ENCODE measurements at regions not wholly inside any gene's neighbourhood (a gene's known extent, or its start where the extent isn't known, plus 50 kb on each side); places are given as distances from the start of the nearest gene placed in this dataset.

DNA sequence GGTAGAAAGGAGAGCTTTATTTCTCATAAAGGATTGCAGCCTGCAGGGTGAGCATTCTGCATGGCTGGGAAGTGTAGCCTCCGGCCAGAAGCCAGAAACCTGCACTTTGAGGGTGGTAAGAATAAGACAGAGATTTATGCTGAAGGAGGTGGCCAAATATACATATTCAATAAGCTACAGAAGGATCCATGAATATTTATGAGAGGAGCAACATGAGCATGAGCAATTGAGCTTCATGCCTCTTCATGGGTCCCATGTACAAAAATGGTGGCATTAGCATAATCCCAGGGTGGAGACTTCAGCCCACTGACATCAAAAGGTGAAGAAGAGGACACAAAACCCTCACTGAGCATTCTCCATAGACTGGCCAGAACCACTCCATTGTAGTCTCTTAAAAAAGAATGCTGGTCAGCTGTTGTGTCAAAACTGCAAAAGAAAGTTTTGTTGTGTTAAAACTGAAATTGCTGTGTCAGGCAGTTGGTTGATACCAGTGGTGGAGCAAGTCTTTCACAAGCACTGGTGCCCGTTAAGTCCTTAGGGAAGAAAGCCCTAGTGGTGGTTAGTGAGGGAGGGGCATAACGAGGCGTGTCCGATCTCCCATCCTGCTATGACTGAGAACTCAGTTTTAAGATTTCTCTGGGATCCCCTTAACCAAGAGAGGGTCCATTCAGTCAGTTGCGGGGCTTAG is 160.8 kb upstream of the MAP1B start:
- H3K4me1 Mint-ChIP-seq (ENCODE audit: low read depth): no peaks in the 10 kb centered on the region
- intact Hi-C loops (cut with micrococcal nuclease): no loop called here
- H3K36me3 Mint-ChIP-seq (ENCODE audit: low read depth): no peaks in the 10 kb centered on the region
- peaks cover 3% of the 10 kb centered on the region for H3K9me3 Mint-ChIP-seq
- H3K27ac Mint-ChIP-seq: no peak overlapping the region
- no peak for DNase-seq
- H3K4me3 Mint-ChIP-seq: no peak overlapping the region
- CTCF ChIA-PET: no interaction called here
- H3K27me3 Mint-ChIP-seq (ENCODE audit: low read depth): no peaks in the 10 kb centered on the region

DNA sequence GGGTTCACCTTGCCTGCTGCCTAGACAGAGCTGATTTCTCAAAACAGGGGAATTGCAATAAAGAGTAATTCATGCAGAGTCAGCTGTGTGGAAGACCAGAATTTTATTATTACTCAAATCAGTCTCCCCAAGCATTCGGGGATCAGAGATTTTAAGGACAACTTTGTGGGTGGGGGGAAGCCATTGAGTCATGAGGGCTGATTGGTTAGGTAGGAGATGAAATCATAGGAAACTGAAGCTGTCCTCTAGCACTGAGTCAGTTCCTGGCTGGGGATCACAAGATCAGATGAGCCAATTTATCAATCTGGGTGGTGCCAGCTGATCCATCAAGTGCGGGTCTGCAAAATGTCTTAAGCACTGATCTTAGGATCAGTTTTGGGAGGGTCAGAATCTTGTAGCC is 159.1 kb upstream of the MAP1B start:
- no peak for DNase-seq
- Mint-ChIP-seq H3K4me3 (no peak overlapping the region), H3K36me3 (ENCODE audit: low read depth) (no peaks in the 10 kb centered on the region), H3K4me1 (ENCODE audit: low read depth) (no peaks in the 10 kb centered on the region), H3K9me3 (peaks cover 3% of the 10 kb centered on the region), H3K27ac (no peak overlapping the region), H3K27me3 (ENCODE audit: low read depth) (peaks cover 7% of the 10 kb centered on the region)
- CTCF ChIA-PET: no interaction called here
- intact Hi-C loops (cut with micrococcal nuclease): no loop called here

DNA sequence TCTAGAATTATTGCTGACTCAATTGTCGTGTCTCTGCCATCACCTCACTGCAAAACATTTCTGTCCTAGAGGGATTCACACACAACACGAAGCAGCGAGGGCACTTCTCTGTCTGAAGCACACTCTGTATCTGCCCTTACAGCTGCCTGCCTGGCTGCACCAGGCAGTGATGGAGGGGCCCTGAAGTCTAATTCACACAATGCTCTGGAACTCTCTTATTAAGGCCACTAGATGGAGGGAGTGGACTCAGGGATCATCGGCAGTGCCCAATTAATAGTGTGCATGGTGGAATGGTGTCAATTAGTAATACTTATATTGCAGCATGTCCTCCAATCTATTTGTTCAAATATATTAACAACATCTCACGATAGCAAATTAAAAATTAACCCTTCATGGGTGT is 157.5 kb upstream of the MAP1B start:
- intact Hi-C loops (cut with micrococcal nuclease): no loop called here
- Mint-ChIP-seq H3K27ac (no peak overlapping the region), H3K9me3 (peaks cover 3% of the 10 kb centered on the region), H3K36me3 (ENCODE audit: low read depth) (no peaks in the 10 kb centered on the region), H3K27me3 (ENCODE audit: low read depth) (peaks cover 14% of the 10 kb centered on the region), H3K4me3 (no peak overlapping the region), H3K4me1 (ENCODE audit: low read depth) (no peaks in the 10 kb centered on the region)
- CTCF ChIA-PET: no interaction called here
- no peak for DNase-seq

DNA sequence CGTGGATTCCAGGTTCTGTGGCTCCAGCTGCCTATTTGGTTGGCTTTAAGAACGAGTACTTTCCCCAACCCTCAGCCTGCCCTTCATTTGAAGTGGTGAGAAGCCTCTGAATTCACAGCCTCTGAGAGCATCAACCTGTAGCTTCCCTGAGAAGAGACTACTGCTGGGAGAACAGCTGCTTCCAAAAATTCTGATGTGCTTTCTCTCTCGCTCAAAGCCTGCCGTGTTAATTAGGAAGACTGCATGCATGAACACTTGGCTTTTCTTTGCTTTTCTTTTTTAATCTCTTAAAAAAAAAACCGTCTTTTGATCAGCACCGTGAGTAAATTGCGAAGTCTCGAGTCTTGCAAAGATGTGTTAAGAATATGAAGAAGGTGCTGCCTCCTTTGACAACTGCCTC is 153.4 kb upstream of the MAP1B start:
- no peak overlapping the region for H3K4me3 Mint-ChIP-seq
- CTCF ChIA-PET: no interaction called here
- H3K4me1 Mint-ChIP-seq (ENCODE audit: low read depth): no peaks in the 10 kb centered on the region
- DNase-seq: no peak
- peaks cover 3% of the 10 kb centered on the region for H3K9me3 Mint-ChIP-seq
- no peak overlapping the region for H3K27ac Mint-ChIP-seq
- no peaks in the 10 kb centered on the region for H3K36me3 Mint-ChIP-seq (ENCODE audit: low read depth)
- intact Hi-C loops (cut with micrococcal nuclease): no loop called here
- H3K27me3 Mint-ChIP-seq (ENCODE audit: low read depth): peaks cover 16% of the 10 kb centered on the region

DNA sequence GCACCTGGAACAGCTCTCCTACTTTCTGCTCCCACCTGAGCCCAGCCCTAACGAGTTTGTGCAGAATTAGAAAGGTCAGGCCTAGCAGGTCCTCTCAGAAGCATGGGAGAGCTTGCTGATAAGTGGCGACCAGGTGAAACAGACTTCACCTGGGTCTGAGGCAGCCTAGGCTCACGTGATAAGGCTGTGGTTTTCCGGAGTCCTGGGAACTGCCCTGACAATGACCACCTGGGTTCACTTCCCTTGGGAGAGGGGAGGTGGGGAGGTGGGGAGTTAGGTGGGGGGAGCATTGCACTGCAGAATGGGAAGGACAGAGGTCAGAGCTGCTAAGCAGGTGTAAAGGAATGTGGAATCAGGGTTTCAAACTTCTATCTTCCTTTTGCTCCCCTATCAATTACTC is 152.9 kb upstream of the MAP1B start:
- CTCF ChIA-PET: no interaction called here
- no peak for DNase-seq
- H3K9me3 Mint-ChIP-seq: no peaks in the 10 kb centered on the region
- H3K36me3 Mint-ChIP-seq (ENCODE audit: low read depth): no peaks in the 10 kb centered on the region
- H3K4me3 Mint-ChIP-seq: no peak overlapping the region
- no peaks in the 10 kb centered on the region for H3K4me1 Mint-ChIP-seq (ENCODE audit: low read depth)
- H3K27me3 Mint-ChIP-seq (ENCODE audit: low read depth): peaks cover 16% of the 10 kb centered on the region
- intact Hi-C loops (cut with micrococcal nuclease): no loop called here
- H3K27ac Mint-ChIP-seq: no peak overlapping the region

DNA sequence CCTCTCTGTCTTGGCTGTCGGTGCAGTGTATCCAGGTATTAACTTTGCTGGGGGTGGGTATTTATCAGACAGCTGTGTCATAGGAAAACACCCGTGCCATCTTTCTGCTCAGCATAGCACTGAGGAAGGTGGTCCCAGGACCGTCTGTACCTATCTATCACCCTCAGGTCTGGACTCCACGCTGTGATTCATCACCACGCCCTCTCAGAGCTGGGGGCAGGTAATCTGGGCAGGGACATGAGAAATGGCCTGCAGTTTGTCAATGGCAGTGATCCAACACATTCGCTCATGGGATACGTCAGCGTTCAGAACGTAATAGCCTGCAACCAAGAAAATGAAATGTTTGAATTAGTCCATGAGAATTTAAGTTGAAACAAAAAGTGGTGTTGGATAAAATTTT is 151.6 kb upstream of the MAP1B start:
- no peak for DNase-seq
- Mint-ChIP-seq H3K27ac (no peak overlapping the region), H3K4me3 (no peak overlapping the region), H3K27me3 (ENCODE audit: low read depth) (peaks cover 16% of the 10 kb centered on the region), H3K4me1 (ENCODE audit: low read depth) (no peaks in the 10 kb centered on the region), H3K9me3 (no peaks in the 10 kb centered on the region), H3K36me3 (ENCODE audit: low read depth) (no peaks in the 10 kb centered on the region)
- intact Hi-C loops (cut with micrococcal nuclease): no loop called here
- CTCF ChIA-PET: no interaction called here

DNA sequence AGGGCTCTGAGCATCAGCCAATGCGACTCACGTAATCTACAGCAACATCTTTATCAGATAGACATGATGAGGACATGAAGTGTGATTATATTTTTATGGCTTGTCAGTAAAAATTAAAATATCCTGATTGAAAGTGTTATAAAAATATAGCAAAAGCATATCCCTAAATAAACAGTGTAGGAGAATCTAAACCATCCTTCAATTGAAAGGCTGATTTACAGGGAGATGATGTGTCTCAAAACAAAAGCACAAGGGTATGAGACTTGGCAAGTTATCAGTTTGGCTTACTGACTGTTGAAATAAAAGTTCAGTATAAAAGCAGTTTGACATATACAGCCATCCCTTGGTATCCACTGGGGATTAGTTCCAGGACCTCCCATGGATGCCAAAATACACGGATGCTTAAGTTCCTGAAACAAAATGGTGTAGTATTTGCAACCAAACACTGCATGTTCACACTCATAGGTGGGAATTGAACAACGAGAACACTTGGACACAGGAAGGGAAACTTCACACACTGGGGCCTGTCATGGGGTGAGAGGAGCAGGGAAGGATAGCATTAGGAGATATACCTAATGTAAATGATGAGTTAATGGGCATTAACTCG is 149.9 kb upstream of the MAP1B start:
- no peak overlapping the region for H3K27ac Mint-ChIP-seq
- DNase-seq: no peak
- H3K9me3 Mint-ChIP-seq: no peaks in the 10 kb centered on the region
- intact Hi-C loops (cut with micrococcal nuclease): no loop called here
- H3K4me3 Mint-ChIP-seq: no peak overlapping the region
- no peaks in the 10 kb centered on the region for H3K4me1 Mint-ChIP-seq (ENCODE audit: low read depth)
- CTCF ChIA-PET: no interaction called here
- peaks cover 16% of the 10 kb centered on the region for H3K27me3 Mint-ChIP-seq (ENCODE audit: low read depth)
- no peaks in the 10 kb centered on the region for H3K36me3 Mint-ChIP-seq (ENCODE audit: low read depth)

DNA sequence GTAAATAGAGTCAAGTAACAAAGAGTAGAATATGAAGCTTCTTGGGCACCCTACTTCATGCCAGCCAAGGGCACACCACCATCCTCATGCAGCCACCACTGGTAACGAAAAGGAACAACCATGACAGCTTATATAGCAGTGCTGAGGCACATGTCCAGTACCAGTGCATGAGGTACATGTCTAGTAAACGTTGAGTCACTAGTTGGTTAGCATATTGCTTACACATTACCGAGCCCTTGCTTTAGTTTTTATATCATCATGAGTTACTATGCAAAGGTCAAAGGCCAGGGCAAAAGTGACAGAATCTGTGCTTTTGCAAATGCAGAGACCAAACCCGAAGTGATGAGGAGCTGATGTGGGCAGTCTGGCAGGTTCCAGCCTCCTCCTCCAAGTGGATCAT is 147.1 kb upstream of the MAP1B start:
- H3K36me3 Mint-ChIP-seq (ENCODE audit: low read depth): no peaks in the 10 kb centered on the region
- CTCF ChIA-PET: no interaction called here
- DNase-seq: no peak
- intact Hi-C loops (cut with micrococcal nuclease): no loop called here
- H3K9me3 Mint-ChIP-seq: no peaks in the 10 kb centered on the region
- no peak overlapping the region for H3K4me3 Mint-ChIP-seq
- H3K27me3 Mint-ChIP-seq (ENCODE audit: low read depth): peaks cover 7% of the 10 kb centered on the region
- no peak overlapping the region for H3K27ac Mint-ChIP-seq
- H3K4me1 Mint-ChIP-seq (ENCODE audit: low read depth): no peaks in the 10 kb centered on the region

DNA sequence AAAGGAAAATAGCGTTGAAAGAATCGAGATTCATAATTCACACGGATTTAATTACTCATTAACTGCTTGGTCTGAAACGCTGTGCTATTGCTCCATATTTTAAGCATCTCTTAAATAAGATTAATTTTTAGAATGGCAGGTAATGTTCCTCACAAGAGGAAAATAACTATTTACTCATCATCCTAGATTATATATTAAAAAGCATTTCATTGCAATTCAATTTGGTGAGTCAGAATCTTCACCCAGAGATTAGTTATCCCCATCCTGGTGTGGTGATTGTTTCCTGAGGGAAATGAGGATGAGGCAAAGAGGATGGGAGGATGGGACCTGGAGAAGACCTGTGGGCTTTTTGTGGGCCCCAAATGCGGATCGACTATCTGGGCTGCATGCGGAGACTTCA is 145.5 kb upstream of the MAP1B start:
- no peaks in the 10 kb centered on the region for H3K9me3 Mint-ChIP-seq
- H3K4me1 Mint-ChIP-seq (ENCODE audit: low read depth): no peaks in the 10 kb centered on the region
- CTCF ChIA-PET: no interaction called here
- no peak overlapping the region for H3K27ac Mint-ChIP-seq
- intact Hi-C loops (cut with micrococcal nuclease): no loop called here
- H3K27me3 Mint-ChIP-seq (ENCODE audit: low read depth): peaks cover 12% of the 10 kb centered on the region
- no peak overlapping the region for H3K4me3 Mint-ChIP-seq
- no peaks in the 10 kb centered on the region for H3K36me3 Mint-ChIP-seq (ENCODE audit: low read depth)
- DNase-seq: no peak

DNA sequence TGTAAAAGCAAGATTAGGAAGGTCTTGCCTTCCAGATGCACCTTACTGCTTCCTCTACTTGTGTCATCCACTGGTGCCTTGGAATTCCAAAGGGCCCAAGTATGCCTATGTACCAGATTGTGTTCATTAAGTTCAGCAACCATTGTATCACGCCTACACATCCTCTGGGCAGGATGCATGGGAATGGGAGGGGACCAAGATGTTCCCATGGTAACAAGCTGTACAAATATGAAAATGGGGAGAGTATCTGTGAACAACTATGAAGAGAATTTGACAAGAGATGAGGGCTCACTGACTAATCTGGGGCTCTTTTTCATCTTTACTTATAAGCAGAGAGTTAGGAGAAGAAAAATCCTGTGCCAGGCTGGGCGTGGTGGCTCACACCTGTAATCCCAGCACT is 137.8 kb upstream of the MAP1B start:
- no peak for DNase-seq
- Mint-ChIP-seq H3K27me3 (ENCODE audit: low read depth) (peaks cover 24% of the 10 kb centered on the region), H3K36me3 (ENCODE audit: low read depth) (no peaks in the 10 kb centered on the region), H3K9me3 (no peaks in the 10 kb centered on the region), H3K27ac (no peak overlapping the region), H3K4me3 (no peak overlapping the region), H3K4me1 (ENCODE audit: low read depth) (no peaks in the 10 kb centered on the region)
- CTCF ChIA-PET: no interaction called here
- intact Hi-C loops (cut with micrococcal nuclease): no loop called here

DNA sequence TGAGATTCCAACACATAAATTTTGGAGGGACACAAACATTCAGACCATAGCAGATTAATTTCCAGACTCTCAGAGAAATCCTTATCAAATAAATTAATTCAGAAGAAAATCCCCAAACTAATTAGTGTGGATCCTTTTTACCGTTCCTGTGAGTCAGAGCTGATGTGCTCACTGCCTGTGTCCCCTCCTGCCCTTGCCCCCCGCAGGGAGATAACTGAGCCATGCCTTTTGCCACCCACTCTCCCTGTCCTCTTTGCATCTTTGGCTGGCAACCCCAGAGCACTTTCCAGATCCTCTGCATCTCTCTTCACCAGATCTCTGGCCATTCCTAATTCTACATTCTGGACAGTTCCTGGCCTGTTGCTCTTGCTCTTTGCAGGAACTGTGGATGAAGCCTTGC is 135.4 kb upstream of the MAP1B start:
- Mint-ChIP-seq H3K36me3 (ENCODE audit: low read depth) (no peaks in the 10 kb centered on the region), H3K9me3 (no peaks in the 10 kb centered on the region), H3K27me3 (ENCODE audit: low read depth) (peaks cover 15% of the 10 kb centered on the region), H3K27ac (no peak overlapping the region), H3K4me1 (ENCODE audit: low read depth) (no peaks in the 10 kb centered on the region), H3K4me3 (no peak overlapping the region)
- DNase-seq: no peak
- intact Hi-C loops (cut with micrococcal nuclease): no loop called here
- CTCF ChIA-PET: interaction anchor here (0.6 kb wide), 1 partner anchor 407 kb away, joined by 3 read pairs; no protein-coding TSS in a partner anchor

DNA sequence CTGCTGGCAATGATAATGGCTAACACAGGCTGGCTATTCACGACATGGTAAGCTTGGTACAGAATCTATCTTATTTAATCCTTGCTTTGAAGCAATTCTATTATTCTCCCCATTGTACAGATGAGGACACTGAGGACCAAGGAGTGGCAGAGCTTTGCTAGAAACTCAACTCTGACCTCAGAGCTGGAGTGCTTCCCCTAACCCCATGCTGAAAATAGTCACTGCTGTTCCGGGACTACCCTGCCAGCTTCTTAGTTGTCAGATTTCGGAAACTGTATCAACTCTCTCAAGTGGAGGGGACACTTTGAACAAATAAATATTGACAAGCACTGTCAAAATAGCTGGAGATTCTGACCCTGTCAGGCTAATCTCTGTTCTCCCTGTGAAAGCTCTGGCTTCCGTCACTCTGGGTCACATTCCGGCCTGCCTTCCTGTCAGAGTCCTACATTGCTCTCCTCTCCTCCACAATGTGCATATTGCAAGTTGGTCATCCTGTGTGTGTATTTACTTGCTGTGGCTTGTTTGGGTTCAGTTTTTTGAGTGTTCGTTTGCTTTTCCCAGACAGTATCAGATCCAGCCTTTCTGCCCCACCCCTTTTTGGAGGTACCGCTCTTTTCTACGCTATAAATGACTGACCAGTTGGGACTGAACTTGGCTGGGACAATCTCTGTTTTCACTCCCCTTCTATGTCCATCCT is 134.3 kb upstream of the MAP1B start:
- H3K9me3 Mint-ChIP-seq: no peaks in the 10 kb centered on the region
- CTCF ChIA-PET: interaction anchor here (0.6 kb wide), 1 partner anchor 406 kb away, joined by 3 read pairs; no protein-coding TSS in a partner anchor
- no peaks in the 10 kb centered on the region for H3K36me3 Mint-ChIP-seq (ENCODE audit: low read depth)
- H3K27me3 Mint-ChIP-seq (ENCODE audit: low read depth): peaks cover 15% of the 10 kb centered on the region
- no peak for DNase-seq
- H3K4me3 Mint-ChIP-seq: no peak overlapping the region
- intact Hi-C loops (cut with micrococcal nuclease): no loop called here
- H3K27ac Mint-ChIP-seq: no peak overlapping the region
- H3K4me1 Mint-ChIP-seq (ENCODE audit: low read depth): no peaks in the 10 kb centered on the region

DNA sequence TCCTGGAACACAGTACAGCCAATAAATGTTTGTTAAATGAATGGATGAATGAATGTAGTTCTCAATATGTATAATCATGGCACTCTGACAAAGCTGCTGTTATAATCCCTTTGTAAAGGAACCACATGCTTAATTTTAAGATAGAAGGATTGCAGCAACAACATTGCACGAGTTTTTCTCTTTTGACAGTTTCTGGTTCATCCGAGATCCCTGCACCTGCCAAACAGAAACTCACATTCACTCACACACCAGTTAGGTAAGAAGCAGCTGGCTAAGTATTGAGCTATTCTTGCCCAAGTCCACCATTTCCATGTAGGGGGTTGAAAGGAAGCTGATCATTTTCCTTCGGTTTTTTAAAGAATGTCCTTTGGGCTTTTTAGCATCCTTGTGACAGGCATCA is 133.7 kb upstream of the MAP1B start:
- intact Hi-C loops (cut with micrococcal nuclease): no loop called here
- no peak for DNase-seq
- Mint-ChIP-seq H3K36me3 (ENCODE audit: low read depth) (no peaks in the 10 kb centered on the region), H3K4me3 (no peak overlapping the region), H3K4me1 (ENCODE audit: low read depth) (no peaks in the 10 kb centered on the region), H3K9me3 (no peaks in the 10 kb centered on the region), H3K27ac (no peak overlapping the region), H3K27me3 (ENCODE audit: low read depth) (peaks cover 15% of the 10 kb centered on the region)
- CTCF ChIA-PET: no interaction called here
